Liver (tissue), 8 donors: ENCODE measurements at regions not wholly inside any gene's neighbourhood (a gene's known extent, or its start where the extent isn't known, plus 50 kb on each side); places are given as distances from the start of the nearest gene placed in this dataset.

Experiments
- DNase-seq: peaks from one replicate; pipeline ENCODE4 v3.0.0-alpha.2; 2017; ENCODE audit warnings: low spot score
- H3K27ac ChIP-seq, 2 donors: one replicate each; pipeline ENCODE4 v1.7.0; 2013; ENCODE audit warnings: inconsistent platforms in 2 of 2, low read length in 2 of 2, control low read depth in 1 of 2, low read depth in 1 of 2, mild to moderate bottlenecking in 1 of 2
- H3K27me3 ChIP-seq, 4 donors: one replicate each; pipeline versions ENCODE4 v1.6.1 to v1.7.0; 2013; ENCODE audit warnings: low read length in 3 of 4, inconsistent platforms in 1 of 4, mild to moderate bottlenecking in 1 of 4, moderate library complexity in 1 of 4; ENCODE audit not compliant: control insufficient read depth in 4 of 4, insufficient read depth in 4 of 4
- H3K36me3 ChIP-seq, 4 donors: one replicate each; pipeline versions ENCODE4 v1.6.1 to v1.7.0; 2013; ENCODE audit warnings: low read length in 3 of 4, mild to moderate bottlenecking in 3 of 4, low read depth in 1 of 4, moderate library complexity in 1 of 4; ENCODE audit not compliant: control insufficient read depth in 4 of 4, insufficient read depth in 3 of 4
- H3K4me1 ChIP-seq, 4 donors: one replicate each; pipeline versions ENCODE4 v1.6.1 to v1.7.0; 2013; ENCODE audit warnings: low read length in 3 of 4, mild to moderate bottlenecking in 3 of 4, moderate library complexity in 1 of 4; ENCODE audit not compliant: control insufficient read depth in 4 of 4, insufficient read depth in 4 of 4
- H3K4me3 ChIP-seq, 3 donors: one replicate each; pipeline versions ENCODE4 v1.6.1 to v1.7.0; 2013; ENCODE audit warnings: low read length in 3 of 3, control low read depth in 1 of 3, low read depth in 1 of 3, mild to moderate bottlenecking in 1 of 3
- H3K9ac ChIP-seq, 2 donors: one replicate each; pipeline ENCODE4 v1.7.0; 2013; ENCODE audit warnings: low read length in 2 of 2, mild to moderate bottlenecking in 2 of 2, moderate library complexity in 2 of 2, control low read depth in 1 of 2, low read depth in 1 of 2
- H3K9me3 ChIP-seq, 4 donors: one replicate each; pipeline versions ENCODE4 v1.6.1 to v1.7.0; 2013; ENCODE audit warnings: low read length in 3 of 4; ENCODE audit not compliant: control insufficient read depth in 4 of 4
- EGR1 ChIP-seq, 2 donors: IDR thresholded peaks; 2 replicates each; pipeline ENCODE4 v1.6.1; 2016 to 2018; ENCODE audit warnings: antibody characterized with exemption in 2 of 2, low read depth in 2 of 2
- FOXA2 ChIP-seq: IDR thresholded peaks from 2 replicates; pipeline ENCODE4 v1.6.1; 2016; ENCODE audit warnings: antibody characterized with exemption
- GABPA ChIP-seq, 2 donors: IDR thresholded peaks in 1 of 2; conservative IDR thresholded peaks in 1 of 2; 2 replicates each; pipeline ENCODE4 v1.6.1; 2016; ENCODE audit warnings: antibody characterized with exemption in 2 of 2, mild to moderate bottlenecking in 1 of 2, moderate library complexity in 1 of 2
- HNF4A ChIP-seq, 2 donors: conservative IDR thresholded peaks; 2 replicates each; pipeline ENCODE4 v1.6.1; 2016; ENCODE audit warnings: antibody characterized with exemption in 2 of 2, mild to moderate bottlenecking in 2 of 2
- HNF4G ChIP-seq: IDR thresholded peaks from 2 replicates; pipeline ENCODE4 v1.6.1; 2016; ENCODE audit warnings: antibody characterized with exemption
- NR2F2 ChIP-seq: IDR thresholded peaks from 2 replicates; pipeline ENCODE4 v1.6.1; 2016; ENCODE audit warnings: antibody characterized with exemption
- RAD21 ChIP-seq, 2 donors: IDR thresholded peaks; 2 replicates each; pipeline ENCODE4 v1.6.1; 2016; ENCODE audit warnings: antibody characterized with exemption in 2 of 2, mild to moderate bottlenecking in 2 of 2
- RXRA ChIP-seq, 2 donors: IDR thresholded peaks; 2 replicates each; pipeline ENCODE4 v1.6.1; 2017 to 2018; ENCODE audit warnings: antibody characterized with exemption in 2 of 2, mild to moderate bottlenecking in 1 of 2
- SP1 ChIP-seq: IDR thresholded peaks from 2 replicates; pipeline ENCODE4 v1.6.1; 2018; ENCODE audit warnings: antibody characterized with exemption, mild to moderate bottlenecking
- YY1 ChIP-seq: IDR thresholded peaks from 2 replicates; pipeline ENCODE4 v1.6.1; 2016; ENCODE audit warnings: antibody characterized with exemption, mild to moderate bottlenecking
- WGBS: extraction: QIAGEN DNeasy Blood & Tissue Kit; methylation state at CpG from one replicate; pipeline ENCODE4 v1.1.7; 2013; 5-methylcytosine and 5-hydroxymethylcytosine counted together
- TF ChIP-seq, protein P1 (sequence below): IDR thresholded peaks from 2 replicates; pipeline ENCODE4 v1.6.1; 2016; ENCODE audit warnings: antibody characterized with exemption
- TF ChIP-seq, protein P2 (sequence below): IDR thresholded peaks from 2 replicates; pipeline ENCODE4 v1.6.1; 2016; ENCODE audit warnings: antibody characterized with exemption
- TF ChIP-seq, protein P3 (sequence below): fragments of 150-350 bp; IDR thresholded peaks from 2 replicates; pipeline ENCODE4 v1.5.1; 2017; ENCODE audit warnings: improper control_type of control experiment, low read depth, low read length; ENCODE audit not compliant: missing input control
- TF ChIP-seq, protein P4 (sequence below): IDR thresholded peaks from 2 replicates; pipeline ENCODE4 v1.6.1; 2016; ENCODE audit warnings: antibody characterized with exemption
- TF ChIP-seq, protein P5 (sequence below): IDR thresholded peaks from 2 replicates; pipeline ENCODE4 v1.6.1; 2016; ENCODE audit warnings: antibody characterized with exemption, mild to moderate bottlenecking
- donor health status: healthy.
- donor health status: healthy.
- donor health status: healthy.
- donor health status: healthy.
- donor health status: healthy.

DNA sequence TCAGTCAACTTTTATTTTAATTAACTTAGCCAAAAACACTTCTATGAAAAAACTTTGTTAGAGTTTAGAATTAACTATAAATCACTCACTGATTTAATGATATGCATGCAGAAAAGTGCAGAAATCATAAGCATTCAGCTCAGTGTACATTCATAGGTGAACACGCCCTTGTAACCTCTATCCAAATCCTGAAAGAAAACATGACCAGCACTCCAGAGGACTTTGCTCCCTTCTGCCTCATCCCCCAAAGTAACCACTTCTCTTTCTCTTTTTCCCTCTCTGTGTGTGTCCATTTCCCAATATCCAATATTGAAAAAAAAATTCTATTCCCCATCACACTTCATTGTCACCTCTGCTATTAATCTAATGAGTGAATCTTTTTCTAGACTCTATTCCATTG, 197.1 kb upstream of the FAR2 start (continued):
- no peak for TF ChIP-seq RAD21 (IDR thresholded peaks at IDR 0.05)
- no peak for TF ChIP-seq NR2F2
- TF ChIP-seq FOXA2 = no peak
- TF ChIP-seq, protein P1, sequence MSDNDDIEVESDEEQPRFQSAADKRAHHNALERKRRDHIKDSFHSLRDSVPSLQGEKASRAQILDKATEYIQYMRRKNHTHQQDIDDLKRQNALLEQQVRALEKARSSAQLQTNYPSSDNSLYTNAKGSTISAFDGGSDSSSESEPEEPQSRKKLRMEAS = no peak
- TF ChIP-seq, protein P2, sequence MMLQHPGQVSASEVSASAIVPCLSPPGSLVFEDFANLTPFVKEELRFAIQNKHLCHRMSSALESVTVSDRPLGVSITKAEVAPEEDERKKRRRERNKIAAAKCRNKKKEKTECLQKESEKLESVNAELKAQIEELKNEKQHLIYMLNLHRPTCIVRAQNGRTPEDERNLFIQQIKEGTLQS = no peak
- TF ChIP-seq HNF4G = peak; percentile 29
- TF ChIP-seq YY1 = no peak
- peak; percentile 12 for TF ChIP-seq SP1

DNA sequence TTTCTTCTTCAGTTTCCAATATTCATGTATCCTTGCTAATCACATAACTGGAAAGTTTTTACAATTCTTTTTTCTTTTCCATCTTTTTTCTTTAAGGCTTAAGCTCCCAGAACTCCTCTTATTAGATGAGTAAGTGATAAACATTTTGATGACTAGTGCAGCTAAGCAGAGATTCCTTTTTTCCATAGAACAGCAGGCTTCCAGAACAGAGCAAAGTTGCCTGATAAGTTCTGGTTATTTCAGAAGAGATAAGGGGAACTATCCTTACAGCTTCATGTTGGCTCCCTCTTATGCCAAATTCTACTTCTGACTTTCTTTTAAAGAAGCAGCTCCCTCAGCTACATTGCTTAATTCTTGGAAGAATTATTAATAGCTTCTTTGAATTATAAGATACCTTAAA, 194.7 kb upstream of the FAR2 start:
- Histone ChIP-seq H3K27ac (no peak overlapping the region), H3K4me3 (no peak overlapping the region), H3K36me3 (no peaks in the 10 kb centered on the region), H3K27me3 (no peaks in the 10 kb centered on the region), H3K9ac (no peak overlapping the region), H3K9me3 (peaks cover 0 to under 1% (median 0%) of the 10 kb centered on the region in 4 donors), H3K4me1 (no peaks in the 10 kb centered on the region)
- TF ChIP-seq, protein P3, sequence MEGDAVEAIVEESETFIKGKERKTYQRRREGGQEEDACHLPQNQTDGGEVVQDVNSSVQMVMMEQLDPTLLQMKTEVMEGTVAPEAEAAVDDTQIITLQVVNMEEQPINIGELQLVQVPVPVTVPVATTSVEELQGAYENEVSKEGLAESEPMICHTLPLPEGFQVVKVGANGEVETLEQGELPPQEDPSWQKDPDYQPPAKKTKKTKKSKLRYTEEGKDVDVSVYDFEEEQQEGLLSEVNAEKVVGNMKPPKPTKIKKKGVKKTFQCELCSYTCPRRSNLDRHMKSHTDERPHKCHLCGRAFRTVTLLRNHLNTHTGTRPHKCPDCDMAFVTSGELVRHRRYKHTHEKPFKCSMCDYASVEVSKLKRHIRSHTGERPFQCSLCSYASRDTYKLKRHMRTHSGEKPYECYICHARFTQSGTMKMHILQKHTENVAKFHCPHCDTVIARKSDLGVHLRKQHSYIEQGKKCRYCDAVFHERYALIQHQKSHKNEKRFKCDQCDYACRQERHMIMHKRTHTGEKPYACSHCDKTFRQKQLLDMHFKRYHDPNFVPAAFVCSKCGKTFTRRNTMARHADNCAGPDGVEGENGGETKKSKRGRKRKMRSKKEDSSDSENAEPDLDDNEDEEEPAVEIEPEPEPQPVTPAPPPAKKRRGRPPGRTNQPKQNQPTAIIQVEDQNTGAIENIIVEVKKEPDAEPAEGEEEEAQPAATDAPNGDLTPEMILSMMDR = no peak
- TF ChIP-seq, protein P2 = no peak
- TF ChIP-seq RAD21 (IDR thresholded peaks at IDR 0.05) = no peak
- DNase-seq = no peak

DNA sequence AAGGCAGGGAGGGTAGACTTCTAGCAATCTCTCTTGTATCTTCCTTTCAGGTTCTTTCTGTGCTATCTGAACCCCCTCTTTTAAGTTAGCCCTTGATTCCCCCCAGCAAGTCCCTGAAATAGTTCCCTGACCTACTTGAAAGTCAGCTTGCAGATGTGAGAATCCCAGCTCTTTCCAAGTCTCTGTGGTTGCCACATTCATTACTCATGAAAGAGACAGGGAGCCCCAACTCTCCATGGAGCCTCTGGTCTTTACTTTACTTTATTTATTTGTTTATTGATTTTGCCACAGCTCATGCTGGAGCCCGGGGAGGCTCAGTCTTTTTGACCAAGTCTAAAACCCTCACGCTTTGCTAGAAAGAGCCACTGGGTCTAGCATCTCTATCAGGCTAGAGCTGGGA, 193.6 kb upstream of the FAR2 start:
- 60% methylated on average over 2 of the region's 2 CpGs for WGBS
- no peak overlapping the region for H3K27ac ChIP-seq
- no peak for DNase-seq
- no peak overlapping the region for H3K4me3 ChIP-seq
- TF ChIP-seq, protein P4, sequence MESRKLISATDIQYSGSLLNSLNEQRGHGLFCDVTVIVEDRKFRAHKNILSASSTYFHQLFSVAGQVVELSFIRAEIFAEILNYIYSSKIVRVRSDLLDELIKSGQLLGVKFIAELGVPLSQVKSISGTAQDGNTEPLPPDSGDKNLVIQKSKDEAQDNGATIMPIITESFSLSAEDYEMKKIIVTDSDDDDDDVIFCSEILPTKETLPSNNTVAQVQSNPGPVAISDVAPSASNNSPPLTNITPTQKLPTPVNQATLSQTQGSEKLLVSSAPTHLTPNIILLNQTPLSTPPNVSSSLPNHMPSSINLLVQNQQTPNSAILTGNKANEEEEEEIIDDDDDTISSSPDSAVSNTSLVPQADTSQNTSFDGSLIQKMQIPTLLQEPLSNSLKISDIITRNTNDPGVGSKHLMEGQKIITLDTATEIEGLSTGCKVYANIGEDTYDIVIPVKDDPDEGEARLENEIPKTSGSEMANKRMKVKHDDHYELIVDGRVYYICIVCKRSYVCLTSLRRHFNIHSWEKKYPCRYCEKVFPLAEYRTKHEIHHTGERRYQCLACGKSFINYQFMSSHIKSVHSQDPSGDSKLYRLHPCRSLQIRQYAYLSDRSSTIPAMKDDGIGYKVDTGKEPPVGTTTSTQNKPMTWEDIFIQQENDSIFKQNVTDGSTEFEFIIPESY = no peak
- TF ChIP-seq RAD21 (IDR thresholded peaks at IDR 0.05) (no peak), NR2F2 (no peak), EGR1 (IDR thresholded peaks at IDR 0.05; ENCODE audit: low read depth in 2 of 2) (no peak), HNF4A (conservative IDR thresholded peaks at IDR 0.05) (no peak), RXRA (IDR thresholded peaks at IDR 0.05) (no peak), GABPA (IDR thresholded peaks at IDR 0.05 in 1 of 2, conservative IDR thresholded peaks at IDR 0.05 in 1 of 2) (no peak), YY1 (no peak), FOXA2 (no peak), SP1 (no peak), HNF4G (no peak)
- TF ChIP-seq, protein P5, sequence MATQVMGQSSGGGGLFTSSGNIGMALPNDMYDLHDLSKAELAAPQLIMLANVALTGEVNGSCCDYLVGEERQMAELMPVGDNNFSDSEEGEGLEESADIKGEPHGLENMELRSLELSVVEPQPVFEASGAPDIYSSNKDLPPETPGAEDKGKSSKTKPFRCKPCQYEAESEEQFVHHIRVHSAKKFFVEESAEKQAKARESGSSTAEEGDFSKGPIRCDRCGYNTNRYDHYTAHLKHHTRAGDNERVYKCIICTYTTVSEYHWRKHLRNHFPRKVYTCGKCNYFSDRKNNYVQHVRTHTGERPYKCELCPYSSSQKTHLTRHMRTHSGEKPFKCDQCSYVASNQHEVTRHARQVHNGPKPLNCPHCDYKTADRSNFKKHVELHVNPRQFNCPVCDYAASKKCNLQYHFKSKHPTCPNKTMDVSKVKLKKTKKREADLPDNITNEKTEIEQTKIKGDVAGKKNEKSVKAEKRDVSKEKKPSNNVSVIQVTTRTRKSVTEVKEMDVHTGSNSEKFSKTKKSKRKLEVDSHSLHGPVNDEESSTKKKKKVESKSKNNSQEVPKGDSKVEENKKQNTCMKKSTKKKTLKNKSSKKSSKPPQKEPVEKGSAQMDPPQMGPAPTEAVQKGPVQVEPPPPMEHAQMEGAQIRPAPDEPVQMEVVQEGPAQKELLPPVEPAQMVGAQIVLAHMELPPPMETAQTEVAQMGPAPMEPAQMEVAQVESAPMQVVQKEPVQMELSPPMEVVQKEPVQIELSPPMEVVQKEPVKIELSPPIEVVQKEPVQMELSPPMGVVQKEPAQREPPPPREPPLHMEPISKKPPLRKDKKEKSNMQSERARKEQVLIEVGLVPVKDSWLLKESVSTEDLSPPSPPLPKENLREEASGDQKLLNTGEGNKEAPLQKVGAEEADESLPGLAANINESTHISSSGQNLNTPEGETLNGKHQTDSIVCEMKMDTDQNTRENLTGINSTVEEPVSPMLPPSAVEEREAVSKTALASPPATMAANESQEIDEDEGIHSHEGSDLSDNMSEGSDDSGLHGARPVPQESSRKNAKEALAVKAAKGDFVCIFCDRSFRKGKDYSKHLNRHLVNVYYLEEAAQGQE = no peak
- TF ChIP-seq, protein P1 = no peak
- TF ChIP-seq, protein P2 = no peak
- TF ChIP-seq, protein P3 = no peak
- peaks cover 0 to 3% (median 0%) of the 10 kb centered on the region in 4 donors for H3K9me3 ChIP-seq
- H3K4me1 ChIP-seq = no peaks in the 10 kb centered on the region
- H3K36me3 ChIP-seq = no peaks in the 10 kb centered on the region
- H3K9ac ChIP-seq = no peak overlapping the region
- no peaks in the 10 kb centered on the region for H3K27me3 ChIP-seq
